ENCODE measurements at regions not wholly inside any gene's neighbourhood (a gene's known extent, or its start where the extent isn't known, plus 50 kb on each side); places are given as distances from the start of the nearest gene placed in this dataset.

DNA sequence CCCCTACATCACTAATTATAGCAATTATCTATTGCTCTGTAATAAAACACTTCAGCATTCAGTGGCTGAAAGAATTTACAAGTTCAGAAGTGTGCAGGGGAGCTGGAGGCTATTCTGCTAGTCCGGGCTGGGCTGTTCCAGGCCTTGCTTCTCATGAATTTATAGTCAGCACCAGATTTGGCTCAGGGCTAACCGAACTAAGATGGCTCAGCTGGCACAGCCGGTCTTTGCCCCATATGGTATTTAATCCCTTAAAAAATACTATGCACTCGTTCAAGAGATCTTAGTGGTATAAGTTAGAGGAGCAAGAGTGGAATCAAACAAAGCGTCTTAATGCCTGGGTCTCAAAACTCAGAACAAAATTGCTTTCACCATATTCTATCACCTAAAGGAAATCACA, 932.9 kb downstream of the XPNPEP1 start:
- TF ChIP-seq, protein P1, sequence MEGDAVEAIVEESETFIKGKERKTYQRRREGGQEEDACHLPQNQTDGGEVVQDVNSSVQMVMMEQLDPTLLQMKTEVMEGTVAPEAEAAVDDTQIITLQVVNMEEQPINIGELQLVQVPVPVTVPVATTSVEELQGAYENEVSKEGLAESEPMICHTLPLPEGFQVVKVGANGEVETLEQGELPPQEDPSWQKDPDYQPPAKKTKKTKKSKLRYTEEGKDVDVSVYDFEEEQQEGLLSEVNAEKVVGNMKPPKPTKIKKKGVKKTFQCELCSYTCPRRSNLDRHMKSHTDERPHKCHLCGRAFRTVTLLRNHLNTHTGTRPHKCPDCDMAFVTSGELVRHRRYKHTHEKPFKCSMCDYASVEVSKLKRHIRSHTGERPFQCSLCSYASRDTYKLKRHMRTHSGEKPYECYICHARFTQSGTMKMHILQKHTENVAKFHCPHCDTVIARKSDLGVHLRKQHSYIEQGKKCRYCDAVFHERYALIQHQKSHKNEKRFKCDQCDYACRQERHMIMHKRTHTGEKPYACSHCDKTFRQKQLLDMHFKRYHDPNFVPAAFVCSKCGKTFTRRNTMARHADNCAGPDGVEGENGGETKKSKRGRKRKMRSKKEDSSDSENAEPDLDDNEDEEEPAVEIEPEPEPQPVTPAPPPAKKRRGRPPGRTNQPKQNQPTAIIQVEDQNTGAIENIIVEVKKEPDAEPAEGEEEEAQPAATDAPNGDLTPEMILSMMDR (IDR thresholded peaks at IDR 0.05; ENCODE audit: control extremely low read depth, extremely low read depth, low read depth, missing control alignments), result no peak
- CTCF ChIA-PET, result no interaction called here
- POLR2A ChIA-PET, result no interaction called here
- no peak for DNase-seq (ENCODE audit: extremely low spot score)

DNA sequence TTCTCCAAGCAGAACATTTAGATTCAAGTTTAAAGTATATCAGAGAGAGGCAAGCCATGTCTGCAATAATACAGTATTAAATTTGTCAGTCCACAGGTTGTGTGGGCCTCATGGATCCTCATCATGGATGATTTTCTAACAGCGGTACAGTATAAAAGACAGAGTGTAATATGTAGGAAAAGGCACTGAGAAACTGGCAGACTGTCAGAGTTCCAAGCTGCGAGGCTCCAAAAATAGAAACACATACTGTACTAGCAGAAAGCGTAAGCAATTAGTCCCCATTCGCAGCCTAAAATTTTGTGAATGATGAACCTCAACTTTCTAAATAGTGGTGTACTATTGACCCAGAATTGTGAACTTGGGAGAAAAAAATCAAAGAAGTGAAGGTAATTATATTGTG, 933.3 kb downstream of the XPNPEP1 start:
- TF ChIP-seq, protein P1 (IDR thresholded peaks at IDR 0.05; ENCODE audit: control extremely low read depth, extremely low read depth, low read depth, missing control alignments), result no peak
- POLR2A ChIA-PET, result no interaction called here
- CTCF ChIA-PET, result no interaction called here
- no peak for DNase-seq (ENCODE audit: extremely low spot score)

DNA sequence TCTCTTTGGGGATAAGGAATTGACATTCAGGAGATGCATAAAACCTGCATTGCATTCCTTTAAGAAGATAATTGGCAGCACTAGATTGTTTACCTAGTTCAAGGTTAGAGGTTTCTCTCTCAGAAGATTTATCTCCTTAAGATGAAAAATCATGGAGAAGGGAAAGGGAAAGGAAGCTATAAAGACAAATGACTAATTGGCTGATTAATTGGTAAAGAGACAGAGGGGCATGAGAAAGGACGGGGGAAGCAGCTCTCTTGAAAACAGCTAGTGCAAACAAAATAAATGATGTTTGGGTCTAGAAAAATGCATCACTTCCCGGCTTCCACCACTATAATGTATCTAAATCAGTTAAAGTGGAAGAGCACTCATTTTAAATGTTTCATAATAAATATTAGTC, 941.2 kb downstream of the XPNPEP1 start:
- CTCF ChIA-PET, result no interaction called here
- TF ChIP-seq, protein P1 (IDR thresholded peaks at IDR 0.05; ENCODE audit: control extremely low read depth, extremely low read depth, low read depth, missing control alignments), result no peak
- POLR2A ChIA-PET, result no interaction called here
- no peak for DNase-seq (ENCODE audit: extremely low spot score)

DNA sequence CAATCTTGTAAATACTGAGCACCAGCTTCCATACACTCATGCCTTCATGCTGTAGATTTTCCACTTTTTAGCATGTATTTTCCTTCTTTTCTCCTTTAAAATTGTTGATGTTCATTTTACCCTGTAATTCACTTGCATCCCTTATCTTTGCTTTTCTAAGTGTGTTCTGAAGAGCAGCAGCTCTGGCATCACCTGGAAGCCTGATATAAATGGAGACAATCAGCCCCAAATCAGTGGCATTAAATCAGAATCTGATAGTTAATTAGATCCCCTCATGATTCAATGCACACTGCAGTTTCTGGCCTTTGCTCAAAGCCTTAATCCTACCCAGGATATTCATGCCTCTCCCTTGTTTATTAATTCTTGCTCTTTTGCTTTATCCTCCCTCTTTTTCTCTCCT, 942.4 kb downstream of the XPNPEP1 start:
- no peak for DNase-seq (ENCODE audit: extremely low spot score)
- ChIA-PET CTCF (no interaction called here), POLR2A (no interaction called here)
- TF ChIP-seq, protein P1 (IDR thresholded peaks at IDR 0.05; ENCODE audit: control extremely low read depth, extremely low read depth, low read depth, missing control alignments), result no peak

DNA sequence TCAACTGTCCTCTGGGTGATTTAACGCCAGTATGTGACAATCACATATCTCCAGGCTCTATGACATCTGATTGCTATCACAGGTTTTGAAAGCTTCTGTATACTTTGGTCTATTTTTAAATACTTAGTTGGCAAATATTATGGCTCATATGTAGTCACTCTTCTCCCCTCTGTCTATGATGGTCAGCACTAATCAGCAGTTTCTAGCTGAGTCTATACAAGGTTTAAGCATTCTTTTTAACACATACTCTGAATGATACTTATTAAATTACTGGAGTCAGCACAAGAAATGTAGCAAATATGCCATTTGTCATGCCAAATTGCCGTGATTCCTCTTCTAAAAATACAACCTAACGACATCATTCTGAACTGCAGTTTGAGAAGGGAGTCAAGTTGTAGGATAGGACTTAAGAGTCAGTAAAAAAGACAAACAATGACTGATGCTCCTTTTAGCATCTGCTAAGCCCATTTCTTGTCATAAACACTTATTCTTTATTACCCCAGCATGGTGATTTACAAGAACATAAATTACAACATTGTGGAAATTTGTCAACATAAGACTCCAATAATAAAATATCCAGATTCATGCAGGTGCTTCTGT, 947.8 kb downstream of the XPNPEP1 start:
- ChIA-PET POLR2A (no interaction called here), CTCF (no interaction called here)
- no peak for DNase-seq (ENCODE audit: extremely low spot score)
- TF ChIP-seq, protein P1 (IDR thresholded peaks at IDR 0.05; ENCODE audit: control extremely low read depth, extremely low read depth, low read depth, missing control alignments), result no peak

DNA sequence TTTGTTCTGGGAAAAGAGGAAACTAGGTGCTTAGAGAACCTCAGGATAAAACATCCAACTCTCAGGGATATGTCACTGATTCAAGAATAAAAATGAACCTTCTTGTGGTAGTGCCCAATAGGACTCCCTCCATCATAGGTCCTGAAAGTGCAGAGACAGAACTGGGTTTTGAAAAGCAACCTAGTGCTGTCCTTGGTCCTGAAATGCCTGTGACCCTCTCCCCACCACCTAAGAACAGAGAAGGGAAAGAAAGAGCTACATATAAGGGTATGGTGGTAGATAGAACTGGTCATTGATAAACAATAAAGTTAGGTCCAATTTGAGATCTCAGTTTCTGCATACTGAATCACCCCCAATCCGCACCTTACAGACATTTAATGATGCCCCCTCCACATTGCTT, 953.3 kb downstream of the XPNPEP1 start:
- DNase-seq (ENCODE audit: extremely low spot score), result peak; percentile 5
- POLR2A ChIA-PET, result no interaction called here
- TF ChIP-seq, protein P1 (IDR thresholded peaks at IDR 0.05; ENCODE audit: control extremely low read depth, extremely low read depth, low read depth, missing control alignments), result no peak
- CTCF ChIA-PET, result no interaction called here

DNA sequence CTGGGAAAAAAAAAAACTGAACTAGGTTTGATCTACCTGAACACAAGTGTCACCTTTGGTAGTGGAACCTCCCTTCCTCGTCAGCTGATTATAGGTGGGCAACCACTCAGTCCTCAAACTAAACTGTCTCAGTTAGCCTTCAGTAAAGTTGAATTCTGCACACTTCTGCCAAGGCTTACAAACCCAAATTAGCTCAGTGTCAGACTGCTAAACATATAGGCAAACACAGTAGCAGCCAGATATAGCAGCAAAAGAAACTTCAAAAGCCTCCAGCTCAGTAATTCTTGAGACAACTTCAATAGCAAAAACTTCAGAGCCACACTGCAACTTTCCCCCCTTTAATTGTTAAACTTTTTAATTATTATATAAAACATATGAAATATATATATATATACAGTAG, 956.9 kb downstream of the XPNPEP1 start:
- TF ChIP-seq, protein P1 (IDR thresholded peaks at IDR 0.05; ENCODE audit: control extremely low read depth, extremely low read depth, low read depth, missing control alignments), result no peak
- CTCF ChIA-PET, result no interaction called here
- no peak for DNase-seq (ENCODE audit: extremely low spot score)
- POLR2A ChIA-PET, result no interaction called here

Data from GM10248 (cell line).